HepG2 (cell line): ENCODE measurements at regions not wholly inside any gene's neighbourhood (a gene's known extent, or its start where the extent isn't known, plus 50 kb on each side); places are given as distances from the start of the nearest gene placed in this dataset.

Experiments used
- DR1 ChIP-seq: sonication (generic); formaldehyde crosslinking; IDR thresholded peaks from 2 replicates; pipeline ENCODE4 v1.8.0; 2021; ENCODE audit warnings: mild to moderate bottlenecking, missing genetic modification reagents, inconsistent platforms
- HDAC2 ChIP-seq: sonication (generic); formaldehyde crosslinking; IDR thresholded peaks from 2 replicates; pipeline ENCODE4 v1.4.0; 2020; ENCODE audit warnings: missing genetic modification reagents
- KAT8 ChIP-seq: IDR thresholded peaks from 2 replicates; pipeline ENCODE4 v1.6.1; 2016; ENCODE audit warnings: missing genetic modification reagents, missing compliant biosample characterization
- KDM3A ChIP-seq: IDR thresholded peaks from 2 replicates; pipeline ENCODE4 v1.6.1; 2018; ENCODE audit warnings: low read depth, missing compliant biosample characterization
- MAF1 ChIP-seq: sonication (generic); formaldehyde crosslinking; IDR thresholded peaks from 2 replicates; pipeline ENCODE4 v1.5.0; 2020; ENCODE audit warnings: missing genetic modification reagents, borderline replicate concordance
- MYNN ChIP-seq: sonication (generic); formaldehyde crosslinking; IDR thresholded peaks from 2 replicates; pipeline ENCODE4 v1.4.0; 2020; ENCODE audit warnings: mild to moderate bottlenecking, low read depth, missing genetic modification reagents
- NRL ChIP-seq: sonication (generic); formaldehyde crosslinking; IDR thresholded peaks from 2 replicates; pipeline ENCODE4 v1.5.0; 2020; ENCODE audit warnings: missing genetic modification reagents, mild to moderate bottlenecking, moderate library complexity, borderline replicate concordance
- POLR2G ChIP-seq: fragments of 200-400 bp; formaldehyde crosslinking; IDR thresholded peaks from 2 replicates; pipeline ENCODE4 v1.6.1; 2018; ENCODE audit warnings: mild to moderate bottlenecking, low read depth, low read length, moderate library complexity
- SAFB2 ChIP-seq: sonication (generic); formaldehyde crosslinking; IDR thresholded peaks from 2 replicates; pipeline ENCODE4 v1.5.1; 2020; ENCODE audit warnings: missing genetic modification reagents, low read depth, mild to moderate bottlenecking, borderline replicate concordance
- SRY ChIP-seq: sonication (generic); formaldehyde crosslinking; IDR thresholded peaks from 2 replicates; pipeline ENCODE4 v1.8.0; 2022; ENCODE audit warnings: mild to moderate bottlenecking, missing genetic modification reagents
- SYNCRIP ChIP-seq: fragments of 200-400 bp; formaldehyde crosslinking; IDR thresholded peaks from 2 replicates; pipeline ENCODE4 v1.6.1; 2018; ENCODE audit warnings: mild to moderate bottlenecking, low read depth, low read length; ENCODE audit not compliant: insufficient read depth
- THYN1 ChIP-seq: sonication (generic); formaldehyde crosslinking; IDR thresholded peaks from 2 replicates; pipeline ENCODE4 v1.8.1; 2023; ENCODE audit warnings: low read depth, mild to moderate bottlenecking, moderate library complexity, missing genetic modification reagents, borderline replicate concordance
- ZBTB21 ChIP-seq: sonication (generic); formaldehyde crosslinking; IDR thresholded peaks from 2 replicates; pipeline ENCODE4 v1.4.0; 2020; ENCODE audit warnings: missing genetic modification reagents
- ZFP1 ChIP-seq: IDR thresholded peaks from 2 replicates; pipeline ENCODE4 v1.6.1; 2016
- ZNF20 ChIP-seq: sonication (generic); formaldehyde crosslinking; IDR thresholded peaks from 2 replicates; pipeline ENCODE4 v1.4.0; 2020; ENCODE audit warnings: mild to moderate bottlenecking, moderate library complexity, missing genetic modification reagents
- ZNF614 ChIP-seq: IDR thresholded peaks from 2 replicates; pipeline ENCODE4 v1.6.1; 2018; ENCODE audit warnings: missing biosample characterization, missing genetic modification reagents, inconsistent platforms, borderline replicate concordance
- ZNF761 ChIP-seq: sonication (generic); formaldehyde crosslinking; conservative IDR thresholded peaks from 2 replicates; pipeline ENCODE4 v1.4.0; 2020; ENCODE audit warnings: mild to moderate bottlenecking, missing genetic modification reagents
- ZNF773 ChIP-seq: sonication (generic); formaldehyde crosslinking; IDR thresholded peaks from 2 replicates; pipeline ENCODE4 v1.4.0; 2020; ENCODE audit warnings: missing genetic modification reagents, borderline replicate concordance
- ZNF792 ChIP-seq: IDR thresholded peaks from 2 replicates; pipeline ENCODE4 v1.6.1; 2016
- ZSCAN22 ChIP-seq: sonication (generic); formaldehyde crosslinking; IDR thresholded peaks from 2 replicates; pipeline ENCODE4 v1.4.0; 2020; ENCODE audit warnings: mild to moderate bottlenecking, missing genetic modification reagents
- TF ChIP-seq, protein P1 (sequence below): sonication (generic); formaldehyde crosslinking; conservative IDR thresholded peaks from 2 replicates; pipeline ENCODE4 v1.4.0; 2020; ENCODE audit warnings: mild to moderate bottlenecking, missing genetic modification reagents, moderate library complexity
- TF ChIP-seq, protein P2 (sequence below): sonication (generic); formaldehyde crosslinking; IDR thresholded peaks from 2 replicates; pipeline ENCODE4 v1.5.1; 2020; ENCODE audit warnings: missing genetic modification reagents, mild to moderate bottlenecking, borderline replicate concordance
- TF ChIP-seq, protein P3 (sequence below): sonication (generic); formaldehyde crosslinking; IDR thresholded peaks from 2 replicates; pipeline ENCODE4 v1.4.0; 2020; ENCODE audit warnings: missing genetic modification reagents, low read depth, mild to moderate bottlenecking, borderline replicate concordance
- TF ChIP-seq, protein P4 (sequence below): sonication (generic); formaldehyde crosslinking; IDR thresholded peaks from 2 replicates; pipeline ENCODE4 v1.4.0; 2020; ENCODE audit warnings: mild to moderate bottlenecking, low read depth, missing genetic modification reagents
- TF ChIP-seq, protein P5 (sequence below): sonication (generic); formaldehyde crosslinking; IDR thresholded peaks from 2 replicates; pipeline ENCODE4 v1.5.0; 2020; ENCODE audit warnings: missing genetic modification reagents, mild to moderate bottlenecking, borderline replicate concordance

DNA sequence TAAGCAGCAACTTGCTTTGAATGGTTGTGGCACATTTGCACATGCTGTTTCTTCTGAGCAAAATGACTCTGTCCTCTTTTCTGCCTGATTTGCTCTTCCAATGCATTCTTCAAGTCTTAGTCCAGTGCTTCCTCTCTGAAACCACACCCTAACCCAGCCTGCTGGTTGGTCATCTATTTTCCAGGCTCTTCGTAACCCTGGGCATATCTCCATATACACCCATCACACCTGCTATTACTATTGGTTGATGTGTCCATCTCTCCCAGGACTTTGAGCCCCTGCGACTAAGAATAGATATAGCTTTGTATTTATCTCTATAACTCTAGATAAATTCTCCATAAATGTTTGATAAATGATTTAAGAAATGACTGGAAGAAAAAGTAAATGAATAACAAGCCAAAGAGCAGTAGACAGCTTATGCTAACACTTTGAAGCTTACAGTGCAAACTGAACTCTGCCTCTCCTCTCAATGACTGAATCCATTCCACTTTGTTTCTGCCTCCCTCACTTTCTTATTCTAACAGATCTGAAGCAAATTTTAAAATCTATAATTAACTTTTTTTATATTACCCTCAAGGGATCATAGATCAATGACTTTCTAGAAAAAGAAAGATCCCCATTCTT, 59.7 kb upstream of the NT5E start (continued):
- TF ChIP-seq ZNF773 (no peak), NRL (CRISPR knock-in tag) (no peak), THYN1 (CRISPR knock-in tag) (no peak), KAT8 (peak; percentile 10; the same call in 1 of the 2 replicates), ZNF761 (CRISPR knock-in tag) (no peak), ZNF792 (CRISPR knock-in tag) (no peak), SYNCRIP (no peak), ZBTB21 (CRISPR knock-in tag) (no peak), KDM3A (no peak), HDAC2 (CRISPR knock-in tag) (no peak), MAF1 (CRISPR knock-in tag) (no peak), SAFB2 (CRISPR knock-in tag) (no peak), ZFP1 (no peak), ZNF20 (no peak), ZSCAN22 (CRISPR knock-in tag) (no peak), POLR2G (no peak), MYNN (no peak), ZNF614 (0 out of 2 replicates have a peak, but pooled peaks have one; percentile 26), DR1 (CRISPR knock-in tag) (no peak), SRY (CRISPR knock-in tag) (no peak)
- TF ChIP-seq, protein P1, sequence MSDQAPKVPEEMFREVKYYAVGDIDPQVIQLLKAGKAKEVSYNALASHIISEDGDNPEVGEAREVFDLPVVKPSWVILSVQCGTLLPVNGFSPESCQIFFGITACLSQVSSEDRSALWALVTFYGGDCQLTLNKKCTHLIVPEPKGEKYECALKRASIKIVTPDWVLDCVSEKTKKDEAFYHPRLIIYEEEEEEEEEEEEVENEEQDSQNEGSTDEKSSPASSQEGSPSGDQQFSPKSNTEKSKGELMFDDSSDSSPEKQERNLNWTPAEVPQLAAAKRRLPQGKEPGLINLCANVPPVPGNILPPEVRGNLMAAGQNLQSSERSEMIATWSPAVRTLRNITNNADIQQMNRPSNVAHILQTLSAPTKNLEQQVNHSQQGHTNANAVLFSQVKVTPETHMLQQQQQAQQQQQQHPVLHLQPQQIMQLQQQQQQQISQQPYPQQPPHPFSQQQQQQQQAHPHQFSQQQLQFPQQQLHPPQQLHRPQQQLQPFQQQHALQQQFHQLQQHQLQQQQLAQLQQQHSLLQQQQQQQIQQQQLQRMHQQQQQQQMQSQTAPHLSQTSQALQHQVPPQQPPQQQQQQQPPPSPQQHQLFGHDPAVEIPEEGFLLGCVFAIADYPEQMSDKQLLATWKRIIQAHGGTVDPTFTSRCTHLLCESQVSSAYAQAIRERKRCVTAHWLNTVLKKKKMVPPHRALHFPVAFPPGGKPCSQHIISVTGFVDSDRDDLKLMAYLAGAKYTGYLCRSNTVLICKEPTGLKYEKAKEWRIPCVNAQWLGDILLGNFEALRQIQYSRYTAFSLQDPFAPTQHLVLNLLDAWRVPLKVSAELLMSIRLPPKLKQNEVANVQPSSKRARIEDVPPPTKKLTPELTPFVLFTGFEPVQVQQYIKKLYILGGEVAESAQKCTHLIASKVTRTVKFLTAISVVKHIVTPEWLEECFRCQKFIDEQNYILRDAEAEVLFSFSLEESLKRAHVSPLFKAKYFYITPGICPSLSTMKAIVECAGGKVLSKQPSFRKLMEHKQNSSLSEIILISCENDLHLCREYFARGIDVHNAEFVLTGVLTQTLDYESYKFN (CRISPR knock-in tag), result peak; percentile 59; the same call in 1 of the 2 replicates
- TF ChIP-seq, protein P2, sequence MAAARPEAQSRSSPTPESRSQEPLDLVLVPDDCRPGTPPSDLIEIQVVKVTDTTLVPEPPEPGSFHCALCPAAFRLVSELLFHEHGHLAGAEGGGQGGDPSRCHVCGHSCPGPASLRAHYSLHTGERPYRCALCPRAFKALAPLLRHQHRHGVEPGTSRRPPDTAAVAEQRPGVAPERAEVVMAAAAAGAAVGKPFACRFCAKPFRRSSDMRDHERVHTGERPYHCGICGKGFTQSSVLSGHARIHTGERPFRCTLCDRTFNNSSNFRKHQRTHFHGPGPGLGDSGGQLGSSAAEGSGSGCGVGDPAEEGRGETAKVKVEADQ, result no peak
- TF ChIP-seq, protein P3, sequence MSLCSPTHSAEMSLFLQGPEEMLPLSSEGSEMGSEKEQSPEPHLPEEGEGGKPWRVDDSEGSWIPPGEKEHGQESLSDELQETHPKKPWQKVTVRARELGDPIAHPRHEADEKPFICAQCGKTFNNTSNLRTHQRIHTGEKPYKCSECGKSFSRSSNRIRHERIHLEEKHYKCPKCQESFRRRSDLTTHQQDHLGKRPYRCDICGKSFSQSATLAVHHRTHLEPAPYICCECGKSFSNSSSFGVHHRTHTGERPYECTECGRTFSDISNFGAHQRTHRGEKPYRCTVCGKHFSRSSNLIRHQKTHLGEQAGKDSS (CRISPR knock-in tag), result no peak
- TF ChIP-seq, protein P4, sequence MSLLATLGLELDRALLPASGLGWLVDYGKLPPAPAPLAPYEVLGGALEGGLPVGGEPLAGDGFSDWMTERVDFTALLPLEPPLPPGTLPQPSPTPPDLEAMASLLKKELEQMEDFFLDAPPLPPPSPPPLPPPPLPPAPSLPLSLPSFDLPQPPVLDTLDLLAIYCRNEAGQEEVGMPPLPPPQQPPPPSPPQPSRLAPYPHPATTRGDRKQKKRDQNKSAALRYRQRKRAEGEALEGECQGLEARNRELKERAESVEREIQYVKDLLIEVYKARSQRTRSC (CRISPR knock-in tag), result no peak
- TF ChIP-seq, protein P5, sequence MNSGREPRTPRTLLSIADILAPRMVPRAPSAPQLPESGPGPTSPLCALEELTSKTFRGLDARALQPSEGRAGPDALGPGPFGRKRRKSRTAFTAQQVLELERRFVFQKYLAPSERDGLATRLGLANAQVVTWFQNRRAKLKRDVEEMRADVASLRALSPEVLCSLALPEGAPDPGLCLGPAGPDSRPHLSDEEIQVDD (CRISPR knock-in tag), result no peak
